PC-3 (cell line): ENCODE measurements at regions not wholly inside any gene's neighbourhood (a gene's known extent, or its start where the extent isn't known, plus 50 kb on each side); places are given as distances from the start of the nearest gene placed in this dataset.

Experiments
- ATAC-seq: fragments of 200-7000 bp; cut with Tn5 transposase; 2 replicates; pipeline ENCODE4 v1.9.1; 2020; ENCODE audit warnings: mild to moderate bottlenecking, moderate library complexity
- BruUV-seq: library from RNA; stranded (reverse); fragments of 400-500 nt; replicated peaks from 2 replicates; lab custom pipeline; 2021; lab: Mats Ljungman, UMichigan
- CTCF ChIA-PET: fragments of 300-600 bp; sonication (Branson Sonifier 250); formaldehyde crosslinking; loops from one replicate; lab custom pipeline; 2022; ENCODE audit warnings: antibody characterized with exemption; lab: Charles Lee
- POLR2A ChIA-PET: fragments of 300-600 bp; sonication (Branson Sonifier 250); formaldehyde crosslinking; loops from one replicate; lab custom pipeline; 2022; ENCODE audit warnings: antibody characterized with exemption; ENCODE audit not compliant: unreplicated experiment; lab: Charles Lee
- DNase-seq: peaks from one replicate; pipeline ENCODE4 v3.0.0-alpha.2; 2015
- H2AFZ ChIP-seq: fragments of 300-600 bp; sonication (generic); 2 replicates; pipeline ENCODE4 v1.6.0; 2016; ENCODE audit warnings: antibody characterized with exemption, low read length
- H3F3A ChIP-seq: fragments of 300-600 bp; sonication (generic); one replicate; pipeline ENCODE4 v1.6.0; 2017; ENCODE audit warnings: antibody characterized with exemption, low read length, control low read depth, mild to moderate bottlenecking; ENCODE audit not compliant: unreplicated experiment
- H3K27ac ChIP-seq: fragments of 300-600 bp; sonication (generic); 2 replicates; pipeline ENCODE4 v1.5.1; 2016; ENCODE audit warnings: mild to moderate bottlenecking, low read length
- H3K27me3 ChIP-seq: fragments of 300-600 bp; sonication (generic); 2 replicates; pipeline ENCODE4 v1.6.1; 2016; ENCODE audit warnings: low read length, mixed read lengths
- H3K36me3 ChIP-seq: fragments of 300-600 bp; sonication (generic); 2 replicates; pipeline ENCODE4 v1.6.1; 2016; ENCODE audit warnings: low read depth, mixed run types, low read length, mixed read lengths
- H3K4me1 ChIP-seq: fragments of 300-600 bp; sonication (generic); 2 replicates; pipeline ENCODE4 v1.5.1; 2016; ENCODE audit warnings: low read length; ENCODE audit not compliant: insufficient read depth
- H3K4me2 ChIP-seq: fragments of 300-600 bp; sonication (generic); 2 replicates; pipeline ENCODE4 v1.6.0; 2016; ENCODE audit warnings: low read length
- H3K4me3 ChIP-seq: fragments of 300-600 bp; sonication (generic); 2 replicates; pipeline ENCODE4 v1.5.1; 2016; ENCODE audit warnings: mild to moderate bottlenecking, low read length, mixed read lengths
- H3K79me2 ChIP-seq: fragments of 300-600 bp; sonication (generic); 2 replicates; pipeline ENCODE4 v1.6.1; 2017; ENCODE audit warnings: low read length, mixed read lengths
- H3K9ac ChIP-seq: fragments of 300-600 bp; sonication (generic); 2 replicates; pipeline ENCODE4 v1.6.0; 2016; ENCODE audit warnings: mild to moderate bottlenecking, low read length
- H3K9me2 ChIP-seq: fragments of 300-600 bp; sonication (generic); replicated peaks from 2 replicates; pipeline ENCODE4 v1.6.1; 2016; ENCODE audit warnings: mixed run types, low read length, mixed read lengths
- H3K9me3 ChIP-seq: fragments of 300-600 bp; sonication (generic); 2 replicates; pipeline ENCODE4 v1.6.1; 2016; ENCODE audit warnings: low read length, mixed read lengths
- H4K20me1 ChIP-seq: fragments of 300-600 bp; sonication (generic); 2 replicates; pipeline ENCODE4 v1.6.1; 2016; ENCODE audit warnings: low read length, mixed read lengths
- EZH2 ChIP-seq: fragments of 300-600 bp; sonication (generic); IDR thresholded peaks from one replicate; pipeline ENCODE4 v1.6.1; 2017; ENCODE audit warnings: antibody characterized with exemption, mild to moderate bottlenecking, low read length; ENCODE audit not compliant: unreplicated experiment
- EZH2phosphoT487 ChIP-seq: fragments of 300-600 bp; sonication (generic); IDR thresholded peaks from 2 replicates; pipeline ENCODE4 v1.6.1; 2018; ENCODE audit warnings: mild to moderate bottlenecking, antibody characterized with exemption, low read length, borderline replicate concordance
- intact Hi-C: fragments of 100-400 bp; cut with micrococcal nuclease; formaldehyde crosslinking; loops from 2 replicates; pipeline ENCODE4 v1.9.0; 2023
- TF ChIP-seq, protein P1 (sequence below): fragments of 300-600 bp; sonication (generic); conservative IDR thresholded peaks from 2 replicates; pipeline ENCODE4 v1.5.1; 2017; ENCODE audit warnings: antibody characterized with exemption, low read depth, mild to moderate bottlenecking, low read length

GRCh38 chr2:122167515-122167914, 412.1 kb downstream of the TSN start:
- Histone ChIP-seq H3K27ac (no peak overlapping the region), H3K4me1 (no peaks in the 10 kb centered on the region), H3K4me3 (no peak overlapping the region), H2AFZ (no peak overlapping the region), H3K9ac (no peak overlapping the region), H3K9me2 (no peaks in the 10 kb centered on the region), H4K20me1 (no peaks in the 10 kb centered on the region), H3K36me3 (no peaks in the 10 kb centered on the region), H3K79me2 (no peaks in the 10 kb centered on the region), H3F3A (no peaks in the 10 kb centered on the region), H3K27me3 (peaks cover 59% of the 10 kb centered on the region), H3K9me3 (no peaks in the 10 kb centered on the region), H3K4me2 (no peak overlapping the region)
- ATAC-seq (no peak), DNase-seq (no peak)
- ChIA-PET CTCF (no interaction called here), POLR2A (no interaction called here)
- BruUV-seq, result no TSS peak
- intact Hi-C loops, result no loop called here
- TF ChIP-seq, protein P1, sequence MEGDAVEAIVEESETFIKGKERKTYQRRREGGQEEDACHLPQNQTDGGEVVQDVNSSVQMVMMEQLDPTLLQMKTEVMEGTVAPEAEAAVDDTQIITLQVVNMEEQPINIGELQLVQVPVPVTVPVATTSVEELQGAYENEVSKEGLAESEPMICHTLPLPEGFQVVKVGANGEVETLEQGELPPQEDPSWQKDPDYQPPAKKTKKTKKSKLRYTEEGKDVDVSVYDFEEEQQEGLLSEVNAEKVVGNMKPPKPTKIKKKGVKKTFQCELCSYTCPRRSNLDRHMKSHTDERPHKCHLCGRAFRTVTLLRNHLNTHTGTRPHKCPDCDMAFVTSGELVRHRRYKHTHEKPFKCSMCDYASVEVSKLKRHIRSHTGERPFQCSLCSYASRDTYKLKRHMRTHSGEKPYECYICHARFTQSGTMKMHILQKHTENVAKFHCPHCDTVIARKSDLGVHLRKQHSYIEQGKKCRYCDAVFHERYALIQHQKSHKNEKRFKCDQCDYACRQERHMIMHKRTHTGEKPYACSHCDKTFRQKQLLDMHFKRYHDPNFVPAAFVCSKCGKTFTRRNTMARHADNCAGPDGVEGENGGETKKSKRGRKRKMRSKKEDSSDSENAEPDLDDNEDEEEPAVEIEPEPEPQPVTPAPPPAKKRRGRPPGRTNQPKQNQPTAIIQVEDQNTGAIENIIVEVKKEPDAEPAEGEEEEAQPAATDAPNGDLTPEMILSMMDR, result no peak
- no peak for TF ChIP-seq EZH2
- TF ChIP-seq EZH2phosphoT487, result no peak

- intact Hi-C loops, result no loop called here
- H3F3A ChIP-seq, result no peaks in the 10 kb centered on the region
- H3K27me3 ChIP-seq, result peaks cover 46% of the 10 kb centered on the region
- H3K9ac ChIP-seq, result no peak overlapping the region
- H3K4me1 ChIP-seq, result no peaks in the 10 kb centered on the region
- H3K36me3 ChIP-seq, result no peaks in the 10 kb centered on the region
- no peaks in the 10 kb centered on the region for H3K79me2 ChIP-seq
- POLR2A ChIA-PET, result interaction anchor here (0.5 kb wide), 1 partner anchor 317 kb away, joined by 5 read pairs; no protein-coding TSS in a partner anchor
- no peak overlapping the region for H3K4me2 ChIP-seq
- ATAC-seq, result no peak
- H3K9me3 ChIP-seq, result no peaks in the 10 kb centered on the region
- H3K4me3 ChIP-seq, result no peak overlapping the region
- TF ChIP-seq, protein P1, result peak; percentile 28; the same call in 1 of the 2 replicates
- TF ChIP-seq EZH2, result no peak
- H3K9me2 ChIP-seq, result no peaks in the 10 kb centered on the region
- DNase-seq, result peak; percentile 12
- CTCF ChIA-PET, result no interaction called here
- H2AFZ ChIP-seq, result no peak overlapping the region
- H4K20me1 ChIP-seq, result no peaks in the 10 kb centered on the region
- no TSS peak for BruUV-seq
- no peak overlapping the region for H3K27ac ChIP-seq
Observed at GRCh38 chr2:122168799-122169198, 413.3 kb downstream of the TSN start.

GRCh38 chr2:122172812-122173211, 417.4 kb downstream of the TSN start:
- H3K9ac ChIP-seq, result no peak overlapping the region
- TF ChIP-seq EZH2, result no peak
- no peak for TF ChIP-seq EZH2phosphoT487
- TF ChIP-seq, protein P1, result no peak
- no peak overlapping the region for H3K27ac ChIP-seq
- no peaks in the 10 kb centered on the region for H3K9me2 ChIP-seq
- no peak for ATAC-seq
- no peaks in the 10 kb centered on the region for H3K79me2 ChIP-seq
- no peak overlapping the region for H3K4me3 ChIP-seq
- BruUV-seq, result no TSS peak
- intact Hi-C loops, result no loop called here
- H4K20me1 ChIP-seq, result no peaks in the 10 kb centered on the region
- no peak for DNase-seq
- ChIA-PET CTCF (no interaction called here), POLR2A (no interaction called here)
- no peaks in the 10 kb centered on the region for H3K4me1 ChIP-seq
- H3K27me3 ChIP-seq, result peaks cover 24% of the 10 kb centered on the region
- no peaks in the 10 kb centered on the region for H3K9me3 ChIP-seq
- H3K4me2 ChIP-seq, result no peak overlapping the region
- no peaks in the 10 kb centered on the region for H3F3A ChIP-seq
- no peak overlapping the region for H2AFZ ChIP-seq
- H3K36me3 ChIP-seq, result no peaks in the 10 kb centered on the region
